ENCODE measurements at regions not wholly inside any gene's neighbourhood (a gene's known extent, or its start where the extent isn't known, plus 50 kb on each side); places are given as distances from the start of the nearest gene placed in this dataset.

DNA sequence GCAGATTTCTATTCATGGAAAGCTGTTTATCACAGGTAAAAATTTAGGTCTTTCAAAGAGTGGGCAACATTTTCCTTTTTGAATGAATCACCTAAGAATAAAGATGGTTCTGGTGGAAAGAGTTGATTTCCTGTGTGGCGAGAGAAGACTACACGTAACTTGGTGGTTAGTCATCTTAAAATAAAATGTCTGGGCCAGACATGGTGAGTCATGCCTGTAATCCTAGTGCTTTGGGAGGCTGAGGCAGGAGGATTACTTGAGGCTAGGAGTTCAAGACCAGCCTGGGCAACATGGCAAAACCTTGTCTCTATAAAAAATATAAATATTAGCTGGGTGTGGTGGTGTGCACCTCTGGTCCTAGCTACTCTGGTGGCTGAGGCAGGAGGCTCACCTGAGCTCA lies 65.7 kb downstream of the DISP1 start (continued):
- TF ChIP-seq, protein P1, sequence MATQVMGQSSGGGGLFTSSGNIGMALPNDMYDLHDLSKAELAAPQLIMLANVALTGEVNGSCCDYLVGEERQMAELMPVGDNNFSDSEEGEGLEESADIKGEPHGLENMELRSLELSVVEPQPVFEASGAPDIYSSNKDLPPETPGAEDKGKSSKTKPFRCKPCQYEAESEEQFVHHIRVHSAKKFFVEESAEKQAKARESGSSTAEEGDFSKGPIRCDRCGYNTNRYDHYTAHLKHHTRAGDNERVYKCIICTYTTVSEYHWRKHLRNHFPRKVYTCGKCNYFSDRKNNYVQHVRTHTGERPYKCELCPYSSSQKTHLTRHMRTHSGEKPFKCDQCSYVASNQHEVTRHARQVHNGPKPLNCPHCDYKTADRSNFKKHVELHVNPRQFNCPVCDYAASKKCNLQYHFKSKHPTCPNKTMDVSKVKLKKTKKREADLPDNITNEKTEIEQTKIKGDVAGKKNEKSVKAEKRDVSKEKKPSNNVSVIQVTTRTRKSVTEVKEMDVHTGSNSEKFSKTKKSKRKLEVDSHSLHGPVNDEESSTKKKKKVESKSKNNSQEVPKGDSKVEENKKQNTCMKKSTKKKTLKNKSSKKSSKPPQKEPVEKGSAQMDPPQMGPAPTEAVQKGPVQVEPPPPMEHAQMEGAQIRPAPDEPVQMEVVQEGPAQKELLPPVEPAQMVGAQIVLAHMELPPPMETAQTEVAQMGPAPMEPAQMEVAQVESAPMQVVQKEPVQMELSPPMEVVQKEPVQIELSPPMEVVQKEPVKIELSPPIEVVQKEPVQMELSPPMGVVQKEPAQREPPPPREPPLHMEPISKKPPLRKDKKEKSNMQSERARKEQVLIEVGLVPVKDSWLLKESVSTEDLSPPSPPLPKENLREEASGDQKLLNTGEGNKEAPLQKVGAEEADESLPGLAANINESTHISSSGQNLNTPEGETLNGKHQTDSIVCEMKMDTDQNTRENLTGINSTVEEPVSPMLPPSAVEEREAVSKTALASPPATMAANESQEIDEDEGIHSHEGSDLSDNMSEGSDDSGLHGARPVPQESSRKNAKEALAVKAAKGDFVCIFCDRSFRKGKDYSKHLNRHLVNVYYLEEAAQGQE (IDR thresholded peaks at IDR 0.05) = no peak
- TF ChIP-seq RXRA (IDR thresholded peaks at IDR 0.05) (no peak), YY1 (IDR thresholded peaks at IDR 0.05) (no peak), EGR1 (IDR thresholded peaks at IDR 0.05; ENCODE audit: low read depth in 2 of 2) (no peak), JUND (IDR thresholded peaks at IDR 0.05) (no peak)

DNA sequence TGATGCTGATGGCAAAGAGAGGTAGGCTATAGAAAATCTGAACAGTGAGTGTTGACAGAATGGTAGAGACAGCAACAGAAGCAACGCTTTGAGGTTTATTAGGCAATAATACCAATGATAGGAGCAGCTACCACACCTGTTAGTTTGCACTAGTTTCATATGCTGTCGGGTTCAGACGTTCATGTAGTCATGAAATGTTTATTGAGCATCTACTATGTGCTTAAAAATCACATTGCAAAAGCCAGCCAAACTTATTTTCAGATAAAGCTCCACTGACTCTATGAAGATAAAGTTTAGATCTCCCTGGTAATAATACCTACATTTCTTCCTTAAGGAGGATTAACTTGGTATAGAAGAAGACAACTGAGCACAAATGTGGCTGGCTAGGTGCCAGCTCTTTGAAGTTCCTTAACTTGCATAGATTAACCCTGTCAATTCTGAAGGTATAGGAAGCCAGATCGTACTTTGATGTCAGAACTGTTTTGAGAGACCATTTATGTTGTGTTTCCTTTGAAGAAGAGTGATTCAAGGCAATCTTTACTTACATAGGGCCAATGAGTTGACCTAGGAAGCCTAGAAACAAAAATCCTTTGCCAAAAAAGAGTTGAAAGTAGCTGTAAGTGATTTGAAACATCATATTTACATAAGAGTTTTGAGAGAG lies 71.5 kb downstream of the DISP1 start:
- WGBS = 90% methylated on average over 4 of the region's 4 CpGs

DNA sequence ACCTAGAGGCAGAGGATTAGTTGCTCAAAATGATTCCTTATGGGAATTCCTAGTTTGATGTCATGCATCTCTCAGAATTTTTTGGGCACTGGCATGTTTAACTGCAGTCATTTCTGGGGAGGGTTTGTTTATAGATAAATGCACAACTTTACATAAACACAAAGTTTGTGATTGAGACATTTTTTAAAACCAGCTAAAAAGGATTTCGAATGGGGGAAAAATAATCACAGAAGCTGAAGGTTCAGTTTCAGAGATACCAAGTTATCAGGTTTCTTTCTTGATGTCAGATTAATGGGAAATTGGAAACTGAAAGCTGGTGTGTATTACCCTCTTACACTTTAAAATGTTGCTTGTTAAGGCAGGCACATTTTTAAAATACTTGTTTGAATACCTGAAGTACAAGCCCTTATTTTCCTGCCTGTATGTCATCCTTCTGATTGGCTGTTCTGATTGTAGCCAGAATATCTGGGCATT lies 72.1 kb downstream of the DISP1 start:
- Histone ChIP-seq H3K4me3 (ENCODE audit: low read depth in 1 of 3, low read length in 3 of 3) (no peak overlapping the region), H3K9me3 (ENCODE audit: control insufficient read depth in 4 of 4, low read length in 3 of 4) (no peaks in the 10 kb centered on the region), H3K36me3 (ENCODE audit: control insufficient read depth in 4 of 4, insufficient read depth in 3 of 4, low read depth in 1 of 4, low read length in 3 of 4) (no peaks in the 10 kb centered on the region), H3K27ac (ENCODE audit: low read depth in 1 of 2, low read length in 2 of 2) (no peak overlapping the region), H3K4me1 (ENCODE audit: control insufficient read depth in 4 of 4, insufficient read depth in 4 of 4, low read length in 3 of 4) (no peaks in the 10 kb centered on the region), H3K9ac (ENCODE audit: low read depth in 1 of 2, low read length in 2 of 2) (no peak overlapping the region), H3K27me3 (ENCODE audit: control insufficient read depth in 4 of 4, insufficient read depth in 4 of 4, low read length in 3 of 4) (no peaks in the 10 kb centered on the region)
- TF ChIP-seq RXRA (IDR thresholded peaks at IDR 0.05) (no peak), HNF4A (conservative IDR thresholded peaks at IDR 0.05) (no peak), GABPA (IDR thresholded peaks at IDR 0.05 in 1 of 2, conservative IDR thresholded peaks at IDR 0.05 in 1 of 2) (no peak), TAF1 (conservative IDR thresholded peaks at IDR 0.05) (no peak), FOXA1 (IDR thresholded peaks at IDR 0.05) (no peak), RAD21 (IDR thresholded peaks at IDR 0.05) (no peak), YY1 (IDR thresholded peaks at IDR 0.05) (no peak), HNF4G (IDR thresholded peaks at IDR 0.05) (no peak), NR2F2 (IDR thresholded peaks at IDR 0.05) (no peak), JUND (IDR thresholded peaks at IDR 0.05) (no peak)
- TF ChIP-seq, protein P2, sequence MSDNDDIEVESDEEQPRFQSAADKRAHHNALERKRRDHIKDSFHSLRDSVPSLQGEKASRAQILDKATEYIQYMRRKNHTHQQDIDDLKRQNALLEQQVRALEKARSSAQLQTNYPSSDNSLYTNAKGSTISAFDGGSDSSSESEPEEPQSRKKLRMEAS (IDR thresholded peaks at IDR 0.05) = no peak
- TF ChIP-seq, protein P1 (IDR thresholded peaks at IDR 0.05) = no peak
- TF ChIP-seq, protein P3, sequence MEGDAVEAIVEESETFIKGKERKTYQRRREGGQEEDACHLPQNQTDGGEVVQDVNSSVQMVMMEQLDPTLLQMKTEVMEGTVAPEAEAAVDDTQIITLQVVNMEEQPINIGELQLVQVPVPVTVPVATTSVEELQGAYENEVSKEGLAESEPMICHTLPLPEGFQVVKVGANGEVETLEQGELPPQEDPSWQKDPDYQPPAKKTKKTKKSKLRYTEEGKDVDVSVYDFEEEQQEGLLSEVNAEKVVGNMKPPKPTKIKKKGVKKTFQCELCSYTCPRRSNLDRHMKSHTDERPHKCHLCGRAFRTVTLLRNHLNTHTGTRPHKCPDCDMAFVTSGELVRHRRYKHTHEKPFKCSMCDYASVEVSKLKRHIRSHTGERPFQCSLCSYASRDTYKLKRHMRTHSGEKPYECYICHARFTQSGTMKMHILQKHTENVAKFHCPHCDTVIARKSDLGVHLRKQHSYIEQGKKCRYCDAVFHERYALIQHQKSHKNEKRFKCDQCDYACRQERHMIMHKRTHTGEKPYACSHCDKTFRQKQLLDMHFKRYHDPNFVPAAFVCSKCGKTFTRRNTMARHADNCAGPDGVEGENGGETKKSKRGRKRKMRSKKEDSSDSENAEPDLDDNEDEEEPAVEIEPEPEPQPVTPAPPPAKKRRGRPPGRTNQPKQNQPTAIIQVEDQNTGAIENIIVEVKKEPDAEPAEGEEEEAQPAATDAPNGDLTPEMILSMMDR (IDR thresholded peaks at IDR 0.05; ENCODE audit: low read depth, low read length, missing input control) = no peak
- TF ChIP-seq, protein P4, sequence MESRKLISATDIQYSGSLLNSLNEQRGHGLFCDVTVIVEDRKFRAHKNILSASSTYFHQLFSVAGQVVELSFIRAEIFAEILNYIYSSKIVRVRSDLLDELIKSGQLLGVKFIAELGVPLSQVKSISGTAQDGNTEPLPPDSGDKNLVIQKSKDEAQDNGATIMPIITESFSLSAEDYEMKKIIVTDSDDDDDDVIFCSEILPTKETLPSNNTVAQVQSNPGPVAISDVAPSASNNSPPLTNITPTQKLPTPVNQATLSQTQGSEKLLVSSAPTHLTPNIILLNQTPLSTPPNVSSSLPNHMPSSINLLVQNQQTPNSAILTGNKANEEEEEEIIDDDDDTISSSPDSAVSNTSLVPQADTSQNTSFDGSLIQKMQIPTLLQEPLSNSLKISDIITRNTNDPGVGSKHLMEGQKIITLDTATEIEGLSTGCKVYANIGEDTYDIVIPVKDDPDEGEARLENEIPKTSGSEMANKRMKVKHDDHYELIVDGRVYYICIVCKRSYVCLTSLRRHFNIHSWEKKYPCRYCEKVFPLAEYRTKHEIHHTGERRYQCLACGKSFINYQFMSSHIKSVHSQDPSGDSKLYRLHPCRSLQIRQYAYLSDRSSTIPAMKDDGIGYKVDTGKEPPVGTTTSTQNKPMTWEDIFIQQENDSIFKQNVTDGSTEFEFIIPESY (IDR thresholded peaks at IDR 0.05) = no peak
- 80% methylated on average over 1 of the region's 1 CpG for WGBS
- no peak for DNase-seq (ENCODE audit: low spot score)

More for the DNA sequence above, 71.5 kb downstream of the DISP1 start:
- TF ChIP-seq JUND (IDR thresholded peaks at IDR 0.05) (no peak), RXRA (IDR thresholded peaks at IDR 0.05) (no peak), TAF1 (conservative IDR thresholded peaks at IDR 0.05) (no peak), HNF4G (IDR thresholded peaks at IDR 0.05) (no peak)
- H3K36me3 ChIP-seq (ENCODE audit: control insufficient read depth in 4 of 4, insufficient read depth in 3 of 4, low read depth in 1 of 4, low read length in 3 of 4) = no peaks in the 10 kb centered on the region
- H3K4me1 ChIP-seq (ENCODE audit: control insufficient read depth in 4 of 4, insufficient read depth in 4 of 4, low read length in 3 of 4) = no peaks in the 10 kb centered on the region
- no peaks in the 10 kb centered on the region for H3K27me3 ChIP-seq (ENCODE audit: control insufficient read depth in 4 of 4, insufficient read depth in 4 of 4, low read length in 3 of 4)
- H3K4me3 ChIP-seq (ENCODE audit: low read depth in 1 of 3, low read length in 3 of 3) = no peak overlapping the region
- H3K9ac ChIP-seq (ENCODE audit: low read depth in 1 of 2, low read length in 2 of 2) = no peak overlapping the region
- DNase-seq (ENCODE audit: low spot score) = no peak
- no peaks in the 10 kb centered on the region for H3K9me3 ChIP-seq (ENCODE audit: control insufficient read depth in 4 of 4, low read length in 3 of 4)
- no peak overlapping the region for H3K27ac ChIP-seq (ENCODE audit: low read depth in 1 of 2, low read length in 2 of 2)
